ENCODE measurements at regions not wholly inside any gene's neighbourhood (a gene's known extent, or its start where the extent isn't known, plus 50 kb on each side); places are given as distances from the start of the nearest gene placed in this dataset.
"Not testable (repeated sequence)": the region's sequence is repeated elsewhere in the genome, so short reads cannot be mapped to it uniquely, and the experiment has no call there.

DNA sequence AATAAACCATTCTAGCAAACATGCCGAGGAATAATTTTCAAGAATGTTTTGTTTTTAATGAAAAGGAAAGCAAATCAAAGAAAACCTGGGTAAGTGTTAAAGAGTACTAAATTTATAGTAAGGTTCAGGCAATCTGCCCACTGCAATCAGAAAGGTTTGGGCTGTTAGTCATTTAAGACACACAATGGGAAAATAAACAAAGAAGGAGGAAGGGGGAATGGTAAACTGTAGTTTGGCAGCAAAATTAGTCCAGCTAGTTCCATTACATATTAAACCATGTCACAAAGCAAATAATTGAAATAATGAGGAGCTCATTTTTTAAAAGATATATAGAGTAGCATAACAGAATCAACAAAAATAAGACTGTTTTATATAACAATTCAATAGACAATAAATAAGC lies 87.5 kb upstream of the COPS8 start:
- DNase-seq (ENCODE audit: low spot score) = no peak

DNA sequence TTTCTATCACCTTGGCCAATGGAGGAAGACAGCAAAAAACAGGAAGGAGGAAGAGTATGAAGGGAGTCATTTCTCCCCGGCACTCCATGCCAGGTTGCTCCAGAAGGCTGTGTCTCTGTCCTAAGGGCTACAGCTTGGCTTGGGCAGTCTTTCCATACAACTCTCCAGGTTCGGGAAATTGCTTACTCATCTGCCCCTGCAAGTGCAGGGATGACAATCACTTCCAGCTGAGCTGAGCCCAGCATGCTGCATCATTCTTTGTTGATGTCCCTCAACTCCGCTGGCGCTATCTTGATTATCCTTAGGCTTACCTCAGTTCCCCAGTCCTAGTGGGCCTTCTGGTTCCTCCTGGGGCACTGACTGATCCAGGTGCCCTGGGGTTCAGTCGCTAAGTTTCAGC lies 86.9 kb upstream of the COPS8 start:
- DNase-seq (ENCODE audit: low spot score) = no peak

- DNase-seq (ENCODE audit: low spot score) = no peak
These were observed 85.2 kb upstream of the COPS8 start for GRCh38 chr2:237000481-237000880.

DNA sequence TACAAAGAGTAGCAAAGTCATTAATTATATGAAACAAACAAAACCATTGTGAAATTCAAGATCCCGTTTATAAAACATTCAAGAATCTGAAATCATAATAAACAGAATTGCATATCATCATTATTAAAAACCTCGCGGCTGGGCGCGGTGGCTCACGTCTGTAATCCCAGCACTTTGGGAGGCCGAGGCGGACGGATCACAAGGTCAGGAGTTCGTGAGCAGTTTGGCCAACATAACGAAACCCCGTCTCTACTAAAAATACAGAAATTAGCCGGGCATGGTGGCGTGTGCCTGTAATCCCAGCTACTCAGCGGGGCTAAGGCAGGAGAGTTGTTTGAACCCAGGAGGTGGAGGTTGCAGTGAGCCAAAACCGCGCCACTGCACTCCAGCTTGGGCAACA lies 80.3 kb upstream of the COPS8 start:
- DNase-seq (ENCODE audit: low spot score) = not testable (repeated sequence)

DNA sequence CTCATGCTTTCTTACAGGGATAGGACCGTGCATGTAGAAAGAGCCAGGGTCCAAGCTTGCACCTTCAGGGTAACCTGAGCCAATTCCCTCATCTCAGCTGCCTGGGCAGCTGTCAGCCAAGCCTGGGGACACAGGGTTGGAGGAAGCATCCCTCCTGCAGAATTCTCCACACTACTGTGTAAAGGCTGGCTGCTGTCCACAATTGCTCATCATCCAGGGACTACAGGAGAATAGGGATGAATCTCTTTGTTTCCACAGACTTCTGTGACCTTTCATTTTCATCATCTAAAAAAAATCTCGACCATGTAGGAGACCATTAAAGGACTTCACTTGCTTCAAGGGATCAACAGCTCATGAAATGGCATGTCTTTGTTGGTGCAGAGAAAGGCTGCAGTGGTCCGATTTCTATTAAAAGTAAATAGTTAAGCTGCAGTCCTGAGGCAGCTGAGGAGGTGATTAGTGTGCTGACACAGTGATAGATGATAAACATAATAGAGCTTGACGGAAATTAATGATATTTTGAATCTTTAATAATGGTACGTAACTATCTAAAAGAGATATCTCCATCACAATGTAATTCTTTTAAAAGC lies 74.4 kb upstream of the COPS8 start:
- DNase-seq (ENCODE audit: low spot score) = no peak

DNA sequence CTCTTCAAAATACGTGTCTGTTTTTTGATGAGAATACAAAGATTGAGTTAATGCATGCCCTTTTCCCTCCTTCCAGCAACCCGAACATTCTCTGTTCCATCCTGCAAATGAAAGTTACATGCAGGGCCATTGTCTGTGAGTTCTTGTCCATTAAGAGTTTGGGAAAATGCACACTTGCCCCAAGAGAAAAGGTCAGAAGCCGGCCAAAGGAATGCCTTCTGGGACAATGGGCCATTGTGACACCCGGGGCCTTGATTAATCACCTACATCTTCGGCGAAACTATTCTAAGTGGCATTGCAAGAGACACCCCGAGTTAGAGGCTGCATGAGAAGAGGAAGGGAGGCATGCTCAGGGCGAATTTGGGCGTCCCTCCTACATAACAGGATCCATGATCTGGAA lies 73.7 kb upstream of the COPS8 start:
- DNase-seq (ENCODE audit: low spot score) = no peak

DNA sequence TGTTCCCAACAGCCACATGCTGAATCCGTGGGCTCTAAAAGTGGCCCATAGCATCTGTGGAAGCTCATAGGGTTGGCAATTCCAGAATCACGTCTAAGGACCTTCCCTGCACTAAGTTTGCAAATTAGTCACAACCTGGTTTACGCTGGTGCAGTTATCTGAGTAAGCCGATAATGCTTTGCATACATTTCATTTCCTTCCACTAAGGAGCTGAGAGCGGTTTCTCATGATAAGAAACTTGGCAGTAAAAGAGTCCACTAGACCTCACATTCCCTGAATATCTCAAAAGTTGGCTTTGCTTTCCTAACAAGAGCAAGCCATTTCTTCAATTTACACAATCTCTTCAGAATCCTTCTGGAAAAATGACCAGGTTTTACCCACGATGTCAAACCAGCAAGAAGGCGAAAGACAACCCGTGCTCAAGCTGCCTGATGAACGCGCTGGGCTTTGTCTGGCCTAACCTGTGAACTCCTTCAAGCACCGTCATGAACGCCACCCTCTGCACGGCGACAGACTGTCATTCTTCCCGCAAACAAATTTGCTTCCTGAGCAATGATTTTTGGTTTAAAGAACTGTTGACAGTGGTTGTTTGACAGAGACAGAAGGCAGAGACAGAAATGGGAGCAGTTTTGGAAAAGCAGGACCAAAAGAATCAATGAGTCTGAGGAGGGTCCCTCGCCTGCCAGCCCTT lies 73.0 kb upstream of the COPS8 start:
- DNase-seq (ENCODE audit: low spot score) = no peak

- no peak for DNase-seq (ENCODE audit: low spot score)
These were observed 69.4 kb upstream of the COPS8 start for GRCh38 chr2:237016121-237016915.

DNA sequence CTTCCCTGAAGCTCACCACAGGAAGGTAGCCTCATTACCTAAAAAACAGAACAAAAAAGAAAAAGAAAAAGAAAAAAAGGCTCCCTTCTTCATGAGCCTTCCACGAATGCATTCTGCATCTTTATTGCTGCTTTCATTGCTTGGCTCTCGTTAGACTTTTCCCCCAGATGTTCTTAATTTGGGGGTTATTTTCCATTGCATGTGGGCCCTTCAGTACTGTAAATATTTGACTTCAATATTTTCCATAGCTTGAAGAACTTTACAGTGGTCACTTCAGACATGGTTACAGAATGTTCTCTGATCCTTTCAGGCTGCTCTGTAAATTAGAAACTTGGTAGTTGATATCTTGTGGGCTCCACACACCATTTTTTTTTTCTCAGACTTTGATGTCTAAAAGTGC lies 65.6 kb upstream of the COPS8 start:
- DNase-seq (ENCODE audit: low spot score) = no peak

DNA sequence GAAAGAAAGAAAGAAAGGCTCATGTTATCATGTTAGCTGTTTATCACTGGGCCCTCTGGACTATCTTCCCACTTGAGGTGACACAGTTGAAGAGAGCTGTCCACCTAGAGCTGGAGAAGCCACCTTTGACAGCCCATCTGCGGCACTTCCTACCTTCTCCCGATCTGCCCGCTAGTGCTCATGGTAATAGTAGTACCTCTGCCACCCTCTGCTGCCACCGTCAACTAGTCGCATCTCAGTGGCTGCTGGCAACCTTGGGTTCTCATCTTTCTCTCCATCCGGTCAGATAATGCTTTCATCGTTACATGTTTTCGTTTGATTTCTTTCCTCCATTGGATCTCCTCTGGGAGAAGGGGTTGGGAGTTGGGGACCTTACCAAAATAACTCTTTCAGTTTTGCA lies 63.2 kb upstream of the COPS8 start:
- DNase-seq (ENCODE audit: low spot score) = no peak

DNA sequence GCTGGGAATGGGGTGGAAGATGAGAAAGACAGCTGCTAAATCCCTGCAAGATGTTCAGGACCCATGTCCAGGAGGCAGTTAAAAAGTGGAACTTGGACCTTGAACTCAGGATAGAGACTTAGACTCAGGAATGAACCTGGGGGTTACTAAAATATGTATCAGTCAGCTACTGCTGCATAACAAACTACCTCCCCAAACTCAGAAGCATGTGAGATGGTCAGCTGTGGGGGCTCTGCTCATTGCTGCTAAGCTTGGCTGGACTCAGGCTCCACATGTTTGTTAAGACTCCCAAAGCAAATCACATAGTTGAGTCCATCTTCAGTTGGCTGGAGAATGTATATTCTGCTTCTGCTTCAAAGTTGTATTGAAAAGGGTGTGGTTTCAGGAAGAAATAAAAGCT lies 61.4 kb upstream of the COPS8 start:
- no peak for DNase-seq (ENCODE audit: low spot score)

GRCh38 chr2:237025090-237025865 lies 60.4 kb upstream of the COPS8 start:
- DNase-seq (ENCODE audit: low spot score) = no peak

DNA sequence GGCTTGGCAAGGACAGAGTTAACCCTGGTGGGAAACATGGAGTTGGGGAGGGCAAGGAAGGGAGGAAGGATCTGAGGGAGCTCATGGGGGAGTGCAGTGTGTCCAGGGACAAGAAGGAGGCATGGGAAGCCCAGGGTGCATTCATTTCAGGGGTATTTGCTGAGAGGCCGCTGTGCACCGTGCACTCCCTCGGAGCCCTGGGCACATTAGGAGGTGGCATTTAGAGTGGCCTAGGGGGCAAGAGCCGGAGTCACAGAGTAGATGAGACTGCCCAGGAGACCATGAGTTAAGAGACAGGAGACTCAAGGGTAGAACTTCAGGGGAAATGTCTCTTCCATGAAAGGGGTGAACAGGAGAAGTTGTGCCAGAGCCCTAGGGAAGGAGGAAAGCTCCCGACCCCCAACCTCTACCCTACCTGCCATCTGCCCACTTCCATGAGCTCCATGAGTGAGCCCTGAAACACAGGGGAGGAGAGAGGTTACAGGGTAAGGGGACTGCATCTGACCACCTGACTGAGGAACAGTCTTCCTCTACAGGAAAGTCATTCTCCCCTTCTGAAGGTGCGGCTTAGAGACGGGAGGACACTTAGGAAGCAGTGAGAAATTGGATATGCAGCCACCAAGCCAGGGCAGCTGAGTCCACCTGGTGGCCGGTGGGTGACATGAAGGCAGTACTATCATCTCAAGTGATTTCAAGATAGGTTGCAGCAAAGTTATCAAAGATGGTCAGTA lies 58.5 kb upstream of the COPS8 start:
- DNase-seq (ENCODE audit: low spot score) = peak; percentile 30

GRCh38 chr2:237027712-237028029 lies 58.0 kb upstream of the COPS8 start:
- DNase-seq (ENCODE audit: low spot score) = no peak

DNA sequence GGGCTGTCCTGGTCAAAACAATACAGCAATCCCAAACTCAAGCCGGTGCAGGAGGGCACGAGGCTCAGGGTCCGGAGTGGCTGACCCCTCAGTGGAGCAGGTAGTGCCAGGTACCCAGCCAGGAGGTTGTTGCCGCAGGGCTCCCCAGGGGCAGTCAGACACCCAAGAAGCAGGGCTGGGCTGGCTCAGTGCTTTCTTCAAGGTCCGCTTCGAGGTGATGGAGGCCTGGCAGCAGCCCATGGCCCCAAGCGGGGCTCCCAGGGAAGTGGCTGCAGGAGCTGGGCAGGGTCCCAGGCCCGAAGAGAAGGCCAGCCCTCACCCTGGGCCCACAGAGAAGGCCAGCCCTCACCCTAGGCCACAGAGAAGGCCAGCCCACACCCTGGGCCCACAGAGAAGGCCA lies 55.3 kb upstream of the COPS8 start:
- no peak for DNase-seq (ENCODE audit: low spot score)

GRCh38 chr2:237033536-237034060 lies 52.1 kb upstream of the COPS8 start:
- DNase-seq (ENCODE audit: low spot score) = no peak

- DNase-seq (ENCODE audit: low spot score) = no peak
These were observed 49.8 kb upstream of the COPS8 start for GRCh38 chr2:237035781-237036475.
